Stimulated activated CD8-positive, alpha-beta memory T cell treated with anti-CD3 and anti-CD28 coated beads, Interleukin-15, amount 100 ng/mL, for 4 hours (primary cell): ENCODE measurements at regions not wholly inside any gene's neighbourhood (a gene's known extent, or its start where the extent isn't known, plus 50 kb on each side); places are given as distances from the start of the nearest gene placed in this dataset.

Experiments
- DNase-seq, 2 donors: peaks; one replicate each; pipeline ENCODE4 v3.0.0-alpha.2; 2020; ENCODE audit warnings: low read depth in 2 of 2

DNA sequence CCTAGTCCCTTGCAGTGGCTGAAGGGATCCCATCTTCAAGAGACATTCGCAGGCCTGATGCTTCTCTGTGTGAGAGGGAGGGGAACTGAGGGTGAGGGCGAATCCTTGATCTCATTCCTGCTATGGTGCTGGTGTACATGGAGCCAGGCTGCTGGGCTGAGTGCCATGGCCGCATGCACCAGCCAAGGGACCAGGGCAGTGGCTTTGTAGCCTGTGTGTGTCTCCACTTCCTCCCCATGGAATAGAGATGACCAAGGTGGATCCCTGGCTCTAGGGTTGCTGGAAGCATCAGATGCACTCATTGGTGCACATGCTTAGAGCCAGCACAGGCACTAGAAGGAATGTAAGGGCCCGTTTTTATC lies 195.0 kb downstream of the FOXL1 start:
- no peak for DNase-seq

DNA sequence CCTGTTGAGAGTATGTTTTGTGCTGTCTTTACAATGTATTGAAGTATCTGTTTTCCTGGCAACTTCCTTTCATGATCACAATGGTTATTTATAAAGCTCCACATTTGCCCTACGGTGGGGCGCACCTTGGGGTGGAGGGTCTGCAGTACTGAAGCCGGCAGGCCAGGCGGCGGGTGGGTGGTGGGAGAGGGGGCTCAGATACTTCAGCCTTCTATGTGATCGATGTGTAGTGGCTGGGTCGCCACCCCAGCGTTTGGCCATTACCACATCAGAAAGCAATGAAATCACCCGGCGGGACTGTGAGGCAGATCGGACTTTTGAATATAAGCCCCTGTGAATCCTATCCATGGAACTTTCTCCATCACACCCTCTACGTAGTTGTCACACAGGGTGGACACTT lies 196.6 kb downstream of the FOXL1 start:
- DNase-seq: no peak

DNA sequence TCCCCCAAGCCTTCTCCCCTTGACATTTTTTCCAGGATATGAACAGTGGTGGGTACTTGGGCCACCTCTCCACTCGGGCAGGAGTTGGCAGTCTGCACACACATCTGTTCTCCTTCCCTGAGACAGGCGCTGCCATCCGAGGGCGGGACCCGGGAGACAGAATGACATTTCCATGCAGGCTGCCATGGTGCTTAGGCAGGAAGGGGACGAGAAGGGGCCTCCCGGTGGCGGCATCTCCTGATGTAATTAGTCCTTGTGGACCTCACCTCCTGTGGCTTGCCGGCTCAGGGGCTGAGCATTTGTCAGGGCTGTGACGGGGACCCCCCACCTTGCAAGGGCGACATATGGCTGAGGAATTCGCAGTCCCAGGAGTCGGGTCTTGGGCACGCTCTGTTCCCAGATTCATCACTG lies 197.2 kb downstream of the FOXL1 start:
- no peak for DNase-seq

DNA sequence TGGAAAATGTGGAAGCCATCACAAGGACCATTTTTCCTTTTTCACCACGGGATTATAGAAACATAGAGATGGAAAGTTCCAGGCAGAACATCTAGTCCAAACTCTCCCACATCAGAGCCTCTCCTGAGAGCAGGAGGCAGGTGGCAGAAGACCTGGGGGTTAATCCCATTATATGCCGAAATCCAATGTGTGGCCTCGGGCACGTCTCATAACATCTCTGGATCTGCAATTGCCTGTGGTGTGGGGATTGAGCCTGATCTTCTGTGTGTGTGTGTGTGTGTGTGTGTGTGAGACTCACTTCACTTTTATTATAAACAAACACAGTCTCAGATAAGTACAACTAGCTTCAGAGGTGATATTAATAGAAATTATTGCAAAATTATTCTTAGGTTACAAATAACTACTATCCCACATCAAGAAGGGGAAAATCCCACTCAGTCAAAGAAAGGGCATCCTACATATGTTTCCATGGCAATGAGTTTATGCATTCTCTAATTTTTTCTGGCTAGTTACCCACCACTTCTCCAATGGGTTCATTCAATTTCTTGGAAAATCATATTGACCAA lies 199.1 kb downstream of the FOXL1 start:
- DNase-seq: no peak

DNA sequence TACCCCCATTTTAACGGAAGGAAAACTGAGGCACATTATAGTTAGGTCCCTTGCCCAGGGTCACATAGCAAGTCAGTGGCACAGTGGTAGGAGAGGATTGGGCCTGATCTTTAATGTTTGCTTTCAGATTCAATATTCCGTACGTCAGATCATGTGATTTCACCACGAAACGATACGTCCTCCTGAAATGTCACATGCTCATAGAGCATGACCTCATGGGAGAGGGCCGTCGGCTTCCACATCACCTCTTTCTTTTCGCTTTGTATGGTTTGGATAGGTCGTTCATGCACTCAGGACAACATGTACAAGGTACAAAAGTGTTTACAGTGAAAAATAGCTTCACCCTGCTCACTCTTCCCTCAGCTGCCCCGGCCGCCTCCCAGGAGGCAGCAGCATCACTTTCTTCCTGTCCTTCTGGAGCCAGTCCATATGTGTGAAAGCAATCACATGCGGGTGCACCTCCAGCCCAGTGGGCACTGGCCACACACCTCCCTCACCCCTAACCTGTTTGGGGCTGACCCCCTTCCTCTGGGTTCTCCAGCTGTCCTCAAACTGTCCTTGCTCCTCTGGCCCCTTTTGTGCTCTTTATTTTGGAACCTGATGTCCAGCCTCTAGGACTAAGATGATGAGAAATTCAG lies 199.9 kb downstream of the FOXL1 start:
- DNase-seq: no peak

DNA sequence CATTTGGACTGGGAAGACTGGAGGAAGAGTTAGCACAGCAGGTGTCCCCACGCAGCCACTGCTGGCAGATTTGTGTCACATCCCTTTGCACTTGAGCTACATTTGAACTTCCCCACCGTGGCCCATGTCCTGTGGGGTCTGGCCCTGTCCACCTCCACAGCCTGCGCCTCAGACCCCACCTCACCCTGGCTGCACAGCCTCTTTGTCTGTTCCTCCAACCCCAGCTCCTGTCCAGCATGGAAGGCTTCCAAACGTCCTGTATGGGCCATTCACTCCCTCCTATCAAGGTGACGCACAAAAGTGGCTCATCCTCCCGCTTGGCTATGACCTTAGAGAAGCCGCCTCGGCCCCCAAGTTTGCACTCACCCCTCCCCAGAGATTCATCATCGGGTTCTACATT lies 200.6 kb downstream of the FOXL1 start:
- no peak for DNase-seq

DNA sequence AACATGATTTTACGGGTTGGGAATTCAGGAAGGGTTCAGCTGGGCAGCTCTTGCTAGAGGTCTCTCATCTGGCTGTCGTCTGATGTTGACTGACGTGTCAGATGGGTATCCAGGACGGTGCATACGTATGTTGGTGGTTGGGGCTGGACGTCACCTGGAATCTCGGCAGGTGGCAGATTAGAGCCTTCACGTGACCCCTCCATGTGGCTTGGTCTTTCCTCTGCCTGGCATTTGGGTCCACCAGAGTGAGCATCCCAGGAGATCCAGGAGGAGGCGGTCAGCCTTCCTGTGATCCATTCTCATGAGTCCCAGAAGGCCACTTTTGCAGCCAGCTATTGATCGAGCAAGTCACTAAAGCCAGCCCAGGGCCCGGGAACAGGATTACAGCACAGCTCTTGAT lies 202.7 kb downstream of the FOXL1 start:
- DNase-seq: no peak

DNA sequence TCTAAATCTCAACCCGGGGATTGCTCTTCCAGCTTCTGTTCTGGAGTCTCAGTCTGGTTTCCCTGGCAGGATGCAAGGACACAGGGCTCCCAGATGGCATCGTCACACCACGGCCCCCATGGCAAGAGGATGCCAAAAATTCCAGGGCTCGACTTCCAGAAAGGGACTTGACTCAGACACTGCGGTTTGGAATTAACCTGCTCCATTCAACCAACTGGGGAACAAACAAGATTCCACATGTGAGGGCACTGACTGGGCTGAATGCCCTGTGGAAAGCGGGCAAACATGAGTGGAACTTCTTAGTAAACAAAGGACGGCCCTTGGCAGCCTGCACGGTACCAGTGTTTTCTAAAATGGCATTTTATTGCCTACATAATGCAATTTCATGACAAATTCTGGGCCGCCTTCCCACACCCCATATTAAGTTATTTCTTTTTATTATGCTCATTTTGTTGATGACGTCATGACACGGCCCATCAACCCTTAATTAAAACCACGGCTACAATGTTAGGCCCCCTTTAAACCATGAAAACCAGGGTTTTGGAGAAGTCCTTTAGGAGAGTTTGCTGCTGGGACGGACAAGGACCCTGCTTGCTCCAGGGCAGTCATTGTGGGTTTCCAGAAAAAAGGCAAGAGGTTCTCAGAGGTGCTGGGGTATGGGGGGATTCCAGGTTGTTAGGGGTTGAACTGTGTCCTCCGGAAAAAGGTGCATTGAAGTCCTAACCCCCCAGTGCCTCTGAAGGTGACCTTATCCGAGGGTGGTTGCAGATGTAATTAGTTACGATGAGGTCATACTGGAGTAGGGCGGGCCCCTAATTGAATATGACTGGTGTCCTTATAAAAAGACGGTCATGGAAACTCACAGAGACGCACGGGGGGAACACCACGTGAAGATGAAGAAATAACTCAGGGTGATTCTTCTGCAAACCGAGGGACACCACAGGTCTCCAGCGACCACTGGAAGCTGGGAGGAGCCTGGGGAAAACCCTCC lies 205.6 kb downstream of the FOXL1 start:
- no peak for DNase-seq

DNA sequence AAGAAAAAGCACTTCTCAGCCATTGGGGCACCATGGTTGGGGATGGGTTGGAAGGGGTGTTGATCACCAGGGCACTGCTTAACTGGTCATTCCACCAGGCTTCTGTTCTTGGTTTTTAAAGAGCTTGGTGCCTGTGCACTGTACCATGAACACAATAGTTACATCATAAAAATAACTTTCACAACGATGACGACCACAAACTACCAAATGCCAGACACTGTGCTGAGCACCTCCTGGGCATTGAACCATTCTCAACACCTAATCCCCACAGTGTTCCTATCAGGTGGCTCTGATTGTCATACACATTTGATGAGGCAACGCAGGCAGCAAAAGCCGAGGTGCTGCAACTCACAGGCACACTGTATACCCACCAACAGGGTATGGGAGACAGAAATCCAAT lies 208.0 kb downstream of the FOXL1 start:
- no peak for DNase-seq

DNA sequence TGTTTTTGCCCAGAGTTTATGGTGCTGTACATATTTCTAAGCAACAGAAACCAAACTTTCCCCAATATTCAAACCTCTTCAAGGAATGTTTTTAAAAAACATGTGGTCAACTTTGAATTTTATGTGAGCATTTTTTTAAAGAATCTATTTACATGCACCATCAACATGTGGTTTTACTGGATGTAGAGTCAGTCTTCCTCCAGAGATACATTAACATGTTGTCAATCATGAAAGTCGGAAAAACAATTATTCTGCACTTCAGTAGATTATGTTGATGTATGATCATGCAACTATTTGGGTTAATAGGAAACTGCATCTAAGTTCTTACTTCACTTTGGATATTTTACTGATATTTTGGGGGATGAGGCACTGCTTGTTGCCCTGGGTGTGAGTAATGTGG lies 208.6 kb downstream of the FOXL1 start:
- DNase-seq: no peak

DNA sequence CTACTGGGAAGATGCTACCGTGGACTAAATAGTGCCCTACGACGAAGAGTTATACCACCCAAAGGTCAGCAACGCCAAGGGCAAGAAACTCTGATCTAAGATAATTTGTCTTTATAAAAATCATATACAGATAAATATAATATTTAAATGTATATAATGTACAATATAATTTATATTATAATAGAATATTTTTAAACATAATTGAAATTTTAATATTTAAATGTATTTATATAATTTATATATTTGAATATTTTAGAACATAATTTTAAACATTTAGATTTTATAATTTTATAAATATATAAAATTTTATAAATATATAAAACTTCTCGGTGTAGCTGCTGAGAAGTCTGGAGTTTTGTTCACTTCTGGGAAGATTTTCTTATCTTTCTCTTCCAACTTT lies 209.2 kb downstream of the FOXL1 start:
- DNase-seq: no peak

DNA sequence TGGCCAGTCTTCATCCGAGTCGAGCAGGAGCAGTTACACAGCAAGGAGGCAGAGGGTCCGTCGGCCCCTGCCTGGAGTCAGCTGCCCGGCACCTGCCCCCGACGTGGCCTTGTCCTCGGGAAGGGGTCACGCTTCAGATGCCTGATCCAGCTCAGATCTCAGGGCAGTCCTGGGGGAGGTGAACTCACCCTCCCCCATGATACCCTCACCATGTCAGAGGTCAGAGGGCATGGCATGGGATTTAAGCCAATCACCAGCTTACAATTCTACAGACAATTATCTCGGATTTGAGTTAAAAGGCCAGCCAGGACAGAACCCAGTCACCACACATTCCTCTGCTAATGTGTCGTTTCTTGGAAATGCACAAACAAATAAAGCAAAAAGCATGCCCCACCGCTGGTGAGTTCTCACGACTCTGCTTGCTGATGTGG lies 211.3 kb downstream of the FOXL1 start:
- no peak for DNase-seq

DNA sequence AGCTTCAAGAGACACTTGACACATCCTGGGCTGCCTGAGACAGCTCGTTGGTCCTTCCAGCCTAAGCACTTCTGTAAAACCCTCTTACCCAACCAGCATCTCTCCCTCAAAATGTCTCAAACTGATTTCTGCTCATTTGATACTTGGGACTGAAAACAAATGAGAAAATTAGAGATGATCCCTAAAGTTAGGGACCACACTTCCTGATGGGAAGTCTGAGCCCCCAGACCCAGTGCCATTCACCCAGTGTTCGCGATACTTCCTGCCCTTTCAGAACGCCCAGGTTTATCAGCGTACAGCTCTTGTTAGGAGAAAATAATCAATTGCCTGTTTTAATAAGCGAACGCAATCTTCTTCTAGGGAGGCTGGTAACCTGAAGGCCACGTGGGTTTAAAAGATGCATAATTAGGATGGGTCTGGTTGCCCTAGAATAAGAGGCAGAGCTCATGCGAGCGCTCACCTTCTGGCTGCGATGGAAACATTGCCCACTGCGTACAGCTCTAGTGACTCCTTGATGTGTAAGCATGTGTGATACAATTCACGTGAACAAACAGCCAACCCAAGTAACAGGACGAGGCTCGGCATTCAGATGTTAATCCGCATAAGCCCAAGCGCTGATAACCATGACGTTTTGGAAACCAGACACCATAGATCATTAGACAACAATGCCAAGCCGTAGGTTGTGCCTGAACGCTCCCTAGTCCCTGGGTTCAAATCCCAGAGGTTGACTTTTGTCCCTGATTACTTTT lies 213.1 kb downstream of the FOXL1 start:
- no peak for DNase-seq

DNA sequence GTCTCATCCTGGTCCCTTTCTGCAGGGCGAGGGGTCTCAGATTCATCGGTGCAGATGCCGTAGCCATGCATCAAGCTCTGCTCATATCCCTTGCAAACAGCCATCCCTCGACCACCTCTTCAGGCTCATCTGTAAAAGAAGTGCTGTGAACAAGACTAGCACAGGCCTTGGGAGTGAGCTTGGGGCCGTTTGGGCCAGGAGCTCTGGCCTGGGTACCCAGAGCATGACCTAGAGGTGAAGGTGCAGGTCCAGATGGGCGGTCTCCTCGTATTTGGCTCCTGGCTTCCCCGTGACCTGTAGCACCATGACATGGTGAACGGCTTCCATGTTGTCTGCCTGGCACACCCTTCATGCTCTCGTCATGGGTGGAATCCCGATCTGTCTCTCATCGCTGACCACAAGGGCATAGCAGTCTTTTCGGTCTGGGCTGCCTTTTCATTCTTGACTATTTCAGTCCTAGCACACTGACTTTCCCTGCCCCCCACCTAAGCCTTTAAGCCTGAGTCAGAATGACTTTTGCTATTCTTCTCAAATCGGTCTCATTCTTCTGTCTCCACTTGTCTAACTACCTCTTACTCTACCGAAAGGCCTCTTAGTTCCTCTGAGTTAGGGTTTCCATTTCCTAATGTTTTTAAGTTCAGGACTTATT lies 216.0 kb downstream of the FOXL1 start:
- DNase-seq: no peak

DNA sequence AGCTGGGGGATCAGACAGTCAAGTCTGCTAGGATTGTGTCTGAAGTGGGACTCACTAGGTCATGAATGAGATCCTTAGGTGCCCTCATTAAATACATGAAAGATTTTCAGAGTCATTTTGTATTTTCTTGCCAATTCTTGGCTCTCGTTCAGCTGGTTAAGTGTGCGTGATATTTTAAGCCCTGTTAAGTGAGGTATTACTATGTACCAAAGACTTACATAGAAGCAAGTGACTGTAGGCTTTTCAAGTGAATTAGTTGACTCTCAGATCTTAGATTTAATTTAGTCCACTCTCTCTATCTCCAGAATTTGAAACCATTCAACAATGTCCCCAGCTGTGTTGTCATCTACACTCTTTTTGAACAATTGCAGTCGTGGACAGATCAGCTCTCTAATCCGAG lies 219.4 kb downstream of the FOXL1 start:
- DNase-seq: no peak

DNA sequence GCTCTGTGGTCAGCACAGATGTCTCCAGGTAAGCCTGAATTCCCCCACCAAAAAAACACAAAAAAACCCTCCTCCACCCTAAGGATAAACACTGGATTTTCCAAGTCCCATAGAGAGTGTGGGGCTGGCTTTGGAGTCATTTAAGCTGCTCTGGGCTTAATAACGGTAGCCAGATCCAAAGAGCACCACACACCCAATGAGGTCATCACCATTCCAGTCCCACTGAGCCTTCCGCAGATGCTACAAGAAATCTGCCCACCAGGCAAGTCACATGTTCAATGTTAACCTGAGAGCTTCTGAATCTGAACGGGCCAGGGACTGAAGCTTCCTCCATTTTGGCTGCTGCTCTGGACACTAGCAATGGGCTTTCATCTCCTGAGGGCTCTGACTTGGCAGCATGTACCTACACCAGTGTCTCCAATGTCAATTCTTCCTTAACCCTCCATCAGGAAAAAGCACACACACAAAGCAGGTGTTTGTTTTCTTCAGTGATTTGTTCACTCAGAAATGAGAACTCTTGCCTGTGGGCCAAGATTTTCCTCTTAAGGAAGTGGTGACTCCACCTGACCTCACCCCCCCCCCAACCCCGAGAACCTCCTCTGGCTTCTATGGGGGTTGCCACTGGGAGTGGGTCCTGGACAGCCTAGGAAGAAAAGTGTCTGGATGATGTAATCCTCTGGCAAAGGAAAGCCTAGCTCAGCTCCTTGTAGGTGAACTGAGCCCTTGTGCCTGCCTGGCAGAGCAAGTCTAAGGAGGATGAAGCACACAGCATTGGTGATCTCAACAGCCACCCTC lies 220.1 kb downstream of the FOXL1 start:
- DNase-seq: no peak

DNA sequence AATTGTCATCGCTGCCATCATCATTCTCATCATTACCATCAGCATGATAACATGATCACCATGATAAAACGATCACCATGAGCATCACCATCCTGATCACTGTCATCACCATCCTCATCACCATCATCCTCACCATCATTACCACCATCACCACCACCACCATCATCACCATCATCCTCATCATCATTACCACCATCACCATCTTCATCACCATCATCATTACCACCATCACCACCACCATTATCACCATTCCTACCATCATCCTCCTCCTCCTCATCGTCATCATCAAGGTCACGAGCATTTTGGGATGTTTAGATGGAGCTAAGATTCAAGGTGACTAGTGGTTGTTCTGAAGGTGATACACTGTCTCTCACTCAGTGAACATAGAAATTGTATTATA lies 221.0 kb downstream of the FOXL1 start:
- DNase-seq: no peak

DNA sequence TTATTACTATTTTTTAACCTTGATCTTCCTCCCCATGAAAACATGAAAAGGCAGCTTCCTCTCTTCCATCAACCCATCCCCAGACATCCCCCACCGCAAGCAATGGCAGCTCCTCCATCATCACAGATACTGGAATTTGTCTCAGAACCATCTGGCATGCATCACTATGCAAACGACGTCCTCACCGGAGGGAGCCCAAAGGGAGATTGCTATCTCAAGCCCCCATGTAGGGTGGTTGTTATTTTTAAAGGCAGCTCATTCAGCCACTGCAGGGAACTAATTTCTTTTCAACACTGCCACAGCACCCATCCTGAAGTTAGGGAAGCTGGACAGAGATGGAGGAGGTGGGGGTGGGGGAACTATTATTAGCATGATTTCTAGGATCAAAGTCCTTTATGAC lies 222.5 kb downstream of the FOXL1 start:
- no peak for DNase-seq

DNA sequence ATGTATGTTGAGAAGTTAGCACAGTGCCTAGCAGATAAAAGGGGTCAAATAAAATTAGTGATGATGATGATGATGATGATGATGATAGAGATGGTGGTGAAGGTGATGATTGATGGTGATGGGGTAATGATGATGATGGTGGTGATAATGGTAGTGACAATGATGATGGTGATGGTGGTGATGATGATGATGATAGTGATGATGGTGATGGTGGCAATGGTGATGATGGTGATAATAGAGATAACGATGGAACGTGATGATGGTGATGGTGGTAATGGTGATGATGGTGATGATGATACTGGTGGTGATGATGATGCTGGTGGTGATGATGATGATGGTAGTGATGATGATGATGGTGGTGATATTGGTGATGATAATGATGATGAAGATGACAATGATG lies 223.7 kb downstream of the FOXL1 start:
- DNase-seq: no peak

DNA sequence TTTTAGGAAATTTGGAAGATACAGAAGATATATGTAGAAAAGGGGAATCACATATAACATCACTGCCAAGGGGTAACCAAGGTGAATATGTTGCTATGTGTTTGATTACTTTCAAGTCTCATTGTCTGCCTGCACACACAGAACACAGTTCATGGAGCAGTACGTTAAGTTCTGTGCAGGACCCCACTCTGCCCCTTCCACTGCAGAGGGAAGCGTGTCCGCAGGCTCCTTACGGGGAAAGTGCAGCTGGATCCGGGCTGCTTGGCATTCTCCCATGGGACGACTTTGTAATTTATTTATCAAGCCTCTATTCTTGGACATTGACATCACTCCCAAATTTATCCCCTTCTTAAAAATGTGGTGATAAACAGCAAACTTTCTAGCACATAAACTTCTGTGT lies 226.8 kb downstream of the FOXL1 start:
- no peak for DNase-seq
